H1 (cell line): ENCODE measurements at regions not wholly inside any gene's neighbourhood (a gene's known extent, or its start where the extent isn't known, plus 50 kb on each side); places are given as distances from the start of the nearest gene placed in this dataset.

Experiments used
- CTCF ChIA-PET: fragments of 300-600 bp; sonication (Branson Sonifier 250); formaldehyde crosslinking; loops from one replicate; lab custom pipeline; 2021; ENCODE audit not compliant: partially characterized antibody; lab: Charles Lee
- POLR2A ChIA-PET: fragments of 300-600 bp; sonication (Branson Sonifier 250); formaldehyde crosslinking; loops from one replicate; lab custom pipeline; 2021; ENCODE audit warnings: inconsistent platforms; ENCODE audit not compliant: partially characterized antibody; lab: Charles Lee
- DNase-seq, 2 experiments: peaks; one replicate each; pipeline versions ENCODE4 v3.0.0 to v3.0.0-alpha.2; 2010 to 2022; ENCODE audit warnings: low spot score in 2 of 2, low read depth in 1 of 2, mixed read lengths in 1 of 2
- FAIRE-seq: peaks from 2 replicates; lab custom pipeline; 2011; peaks lifted over from hg19 to GRCh38; lab: Jason Lieb, UNC
- H2AFZ ChIP-seq: 2 replicates; pipeline ENCODE4 v1.8.1; 2012; ENCODE audit warnings: low read length, inconsistent platforms
- H2AK5ac ChIP-seq: 2 replicates; pipeline ENCODE4 v1.6.1; 2013; ENCODE audit warnings: low read depth, low read length
- H2BK120ac ChIP-seq: replicated peaks from 2 replicates; pipeline ENCODE3; 2013; ENCODE audit warnings: low read depth, low read length, inconsistent platforms
- H2BK12ac ChIP-seq: 2 replicates; pipeline ENCODE4 v1.6.1; 2013; ENCODE audit warnings: low read depth, low read length
- H2BK15ac ChIP-seq: 2 replicates; pipeline ENCODE4 v1.6.1; 2013; ENCODE audit warnings: low read length
- H2BK20ac ChIP-seq: 2 replicates; pipeline ENCODE4 v1.6.1; 2013; ENCODE audit warnings: low read length
- H2BK5ac ChIP-seq: 2 replicates; pipeline ENCODE4 v1.6.1; 2013; ENCODE audit warnings: low read depth, low read length
- H3K14ac ChIP-seq: 2 replicates; pipeline ENCODE4 v1.6.1; 2013; ENCODE audit warnings: inconsistent platforms; ENCODE audit not compliant: insufficient read length
- H3K18ac ChIP-seq: 2 replicates; pipeline ENCODE4 v1.6.1; 2013; ENCODE audit warnings: low read length; ENCODE audit errors: extremely low read depth
- H3K23ac ChIP-seq: 2 replicates; pipeline ENCODE4 v1.6.1; 2013; ENCODE audit warnings: inconsistent platforms; ENCODE audit not compliant: insufficient read length
- H3K23me2 ChIP-seq: 2 replicates; pipeline ENCODE4 v1.6.1; 2013; ENCODE audit warnings: low read depth, low read length
- H3K27ac ChIP-seq: 2 replicates; pipeline ENCODE4 v1.6.1; 2011; ENCODE audit warnings: low read depth, low read length, inconsistent platforms
- H3K27me3 ChIP-seq, 4 experiments: replicated peaks in 1 of 4; 1 replicate in 1 of 4; 2 replicates in 3 of 4; pipeline versions ENCODE4 v1.6.1 to v1.8.1; 2011 to 2013; ENCODE audit warnings: low read length in 3 of 4, mild to moderate bottlenecking in 3 of 4, inconsistent platforms in 2 of 4, mixed read lengths in 2 of 4, moderate library complexity in 1 of 4; ENCODE audit not compliant: control insufficient read depth in 3 of 4, insufficient read depth in 3 of 4; ENCODE audit errors: extremely low read depth in 1 of 4
- H3K36me3 ChIP-seq, 4 experiments: 2 replicates each; pipeline versions ENCODE4 v1.6.1 to v1.8.1; 2011 to 2013; ENCODE audit warnings: mild to moderate bottlenecking in 4 of 4, low read length in 3 of 4, moderate library complexity in 2 of 4, control low read depth in 1 of 4, inconsistent platforms in 1 of 4; ENCODE audit not compliant: insufficient read depth in 4 of 4, control insufficient read depth in 2 of 4
- H3K4ac ChIP-seq: replicated peaks from 2 replicates; pipeline ENCODE3; 2013; ENCODE audit warnings: low read length, low read depth, mixed read lengths, inconsistent platforms; ENCODE audit not compliant: insufficient read length
- H3K4me1 ChIP-seq, 4 experiments: replicated peaks in 1 of 4; 1 replicate in 1 of 4; 2 replicates in 3 of 4; pipeline versions ENCODE4 v1.6.1 to v1.8.1; 2011 to 2013; ENCODE audit warnings: low read length in 3 of 4, inconsistent platforms in 2 of 4, mixed read lengths in 1 of 4; ENCODE audit not compliant: insufficient read depth in 4 of 4, control insufficient read depth in 3 of 4
- H3K4me2 ChIP-seq, 2 experiments: 2 replicates each; pipeline versions ENCODE4 v1.6.1 to v1.8.1; 2011 to 2013; ENCODE audit warnings: low read depth in 2 of 2, low read length in 2 of 2, control low read depth in 1 of 2, inconsistent platforms in 1 of 2, mild to moderate bottlenecking in 1 of 2; ENCODE audit not compliant: insufficient read depth in 1 of 2
- H3K4me3 ChIP-seq, 4 experiments: fragments of 200-600, 300-600 bp in 1 of 4; sonication (generic), shearing (Covaris generic), sonication (Bioruptor Twin) in 1 of 4; 2 replicates each; pipeline versions ENCODE4 v1.5.1 to v1.8.1; 2011 to 2016; ENCODE audit warnings: low read length in 4 of 4, low read depth in 3 of 4, control low read depth in 2 of 4, inconsistent platforms in 2 of 4, mild to moderate bottlenecking in 2 of 4, mixed read lengths in 1 of 4, moderate library complexity in 1 of 4; ENCODE audit not compliant: insufficient read depth in 2 of 4; ENCODE audit errors: extremely low read depth in 1 of 4
- H3K56ac ChIP-seq: replicated peaks from 2 replicates; pipeline ENCODE3; 2013; ENCODE audit warnings: low read depth, mild to moderate bottlenecking, mixed read lengths, low read length, inconsistent platforms; ENCODE audit not compliant: insufficient read length
- H3K79me1 ChIP-seq: 2 replicates; pipeline ENCODE4 v1.6.1; 2013; ENCODE audit warnings: low read depth, low read length, control low read depth
- H3K79me2 ChIP-seq, 2 experiments: 2 replicates each; pipeline versions ENCODE4 v1.6.1 to v1.8.1; 2012 to 2013; ENCODE audit warnings: low read length in 2 of 2, mild to moderate bottlenecking in 2 of 2, inconsistent platforms in 1 of 2; ENCODE audit not compliant: insufficient read depth in 2 of 2, control insufficient read depth in 1 of 2
- H3K9ac ChIP-seq, 4 experiments: replicated peaks in 1 of 4; 1 replicate in 1 of 4; 2 replicates in 3 of 4; pipeline versions ENCODE4 v1.6.1 to v1.8.1; 2011 to 2013; ENCODE audit warnings: low read depth in 3 of 4, low read length in 3 of 4, control low read depth in 2 of 4, mild to moderate bottlenecking in 2 of 4, moderate library complexity in 2 of 4, inconsistent platforms in 1 of 4; ENCODE audit errors: extremely low read depth in 1 of 4
- H3K9me3 ChIP-seq, 2 experiments: 2 replicates each; pipeline versions ENCODE4 v1.6.1 to v1.8.1; 2012 to 2013; ENCODE audit warnings: mild to moderate bottlenecking in 2 of 2, moderate library complexity in 2 of 2, control low read depth in 1 of 2, inconsistent platforms in 1 of 2, low read depth in 1 of 2, low read length in 1 of 2, mixed read lengths in 1 of 2; ENCODE audit not compliant: insufficient read depth in 2 of 2
- H4K20me1 ChIP-seq, 2 experiments: replicated peaks in 1 of 2; 2 replicates each; pipeline versions ENCODE3 to v1.8.1; 2011 to 2013; ENCODE audit warnings: inconsistent platforms in 2 of 2, low read length in 2 of 2, mild to moderate bottlenecking in 1 of 2; ENCODE audit not compliant: insufficient read depth in 2 of 2, control insufficient read depth in 1 of 2
- H4K5ac ChIP-seq: 2 replicates; pipeline ENCODE4 v1.6.1; 2013; ENCODE audit warnings: low read length, low read depth, mixed read lengths, inconsistent platforms; ENCODE audit not compliant: insufficient read length
- H4K8ac ChIP-seq: 2 replicates; pipeline ENCODE4 v1.8.0; 2013; ENCODE audit warnings: mild to moderate bottlenecking, moderate library complexity, low read length, inconsistent platforms; ENCODE audit not compliant: insufficient read depth; ENCODE audit errors: extremely low read depth
- H4K91ac ChIP-seq: replicated peaks from 2 replicates; pipeline ENCODE3; 2013; ENCODE audit warnings: low read length, mixed read lengths, inconsistent platforms; ENCODE audit not compliant: insufficient read length
- CREB1 ChIP-seq: IDR thresholded peaks from 2 replicates; pipeline ENCODE4 v1.6.1; 2012; ENCODE audit warnings: inconsistent platforms
- EZH2 ChIP-seq: fragments of 200-600 bp; sonication (generic); IDR thresholded peaks from 2 replicates; pipeline ENCODE4 v1.7.1; 2012; ENCODE audit warnings: low read depth, mild to moderate bottlenecking, moderate library complexity, low read length, inconsistent platforms; ENCODE audit not compliant: severe bottlenecking
- JUN ChIP-seq: IDR thresholded peaks from 2 replicates; pipeline ENCODE4 v1.6.1; 2011; ENCODE audit warnings: low read depth, mild to moderate bottlenecking, improper control_type of control experiment, low read length
- MAFK ChIP-seq: IDR thresholded peaks from 2 replicates; pipeline ENCODE4 v1.6.1; 2012; ENCODE audit warnings: low read depth, mild to moderate bottlenecking, improper control_type of control experiment, low read length
- SRF ChIP-seq: IDR thresholded peaks from 2 replicates; pipeline ENCODE4 v1.6.1; 2011; ENCODE audit warnings: mild to moderate bottlenecking, low read depth, low read length, moderate library complexity
- WGBS, 2 experiments: shearing (Covaris generic) in 1 of 2; methylation state at CpG; one replicate each; pipeline versions ENCODE4 v1.1.6 to v1.1.7; 2013 to 2015; ENCODE audit warnings: low lambda C conversion rate in 2 of 2, mixed read lengths in 2 of 2, inconsistent platforms in 1 of 2, low coverage in 1 of 2, missing lambda C conversion rate in 1 of 2; ENCODE audit not compliant: insufficient replicate concordance in 2 of 2, insufficient coverage in 1 of 2, insufficient read length in 1 of 2; ENCODE audit errors: extremely low coverage in 1 of 2, missing lambda C conversion rate in 1 of 2; 5-methylcytosine and 5-hydroxymethylcytosine counted together
- TF ChIP-seq, protein P1 (sequence below): IDR thresholded peaks from 2 replicates; pipeline ENCODE4 v1.6.1; 2012; ENCODE audit warnings: inconsistent platforms

- Histone ChIP-seq H2AFZ (no peak overlapping the region), H4K91ac (no peak overlapping the region), H2BK120ac (no peak overlapping the region), H4K5ac (no peak overlapping the region), H3K79me1 (no peaks in the 10 kb centered on the region), H3K9me3 (no peaks in the 10 kb centered on the region), H4K20me1 (no peaks in the 10 kb centered on the region), H3K18ac (no peak overlapping the region), H4K8ac (no peak overlapping the region), H3K56ac (no peak overlapping the region), H3K36me3 (no peaks in the 10 kb centered on the region), H3K23me2 (no peaks in the 10 kb centered on the region), H3K9ac (no peak overlapping the region), H3K79me2 (no peaks in the 10 kb centered on the region), H2BK5ac (no peak overlapping the region), H3K27ac (no peak overlapping the region), H3K4me2 (no peak overlapping the region), H2AK5ac (no peak overlapping the region), H3K27me3 (no peaks in the 10 kb centered on the region), H3K4me1 (no peaks in the 10 kb centered on the region), H2BK15ac (no peak overlapping the region), H2BK20ac (no peak overlapping the region), H2BK12ac (no peak overlapping the region), H3K14ac (no peak overlapping the region), H3K4ac (no peak overlapping the region), H3K23ac (no peak overlapping the region), H3K4me3 (no peak overlapping the region)
- TF ChIP-seq MAFK: no peak
- TF ChIP-seq SRF: no peak
- TF ChIP-seq, protein P1, sequence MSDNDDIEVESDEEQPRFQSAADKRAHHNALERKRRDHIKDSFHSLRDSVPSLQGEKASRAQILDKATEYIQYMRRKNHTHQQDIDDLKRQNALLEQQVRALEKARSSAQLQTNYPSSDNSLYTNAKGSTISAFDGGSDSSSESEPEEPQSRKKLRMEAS: no peak
- TF ChIP-seq JUN: no peak
- no peak for TF ChIP-seq EZH2
- no peak for TF ChIP-seq CREB1
- POLR2A ChIA-PET: no interaction called here
- CTCF ChIA-PET: no interaction called here
- FAIRE-seq (no peak), DNase-seq (no peak)
- 100% methylated on average over 1 of the region's 1 CpG; no CpG with 5 or more reads in 1 of the 2 experiments for WGBS, 2 experiments
Measured at GRCh38 chrX:38505583-38505982, 55.8 kb upstream of the TSPAN7 start.
